NOMO-1 treated with DMSO at 0.1 percent for 48 hours (cell line): ENCODE measurements at regions not wholly inside any gene's neighbourhood (a gene's known extent, or its start where the extent isn't known, plus 50 kb on each side); places are given as distances from the start of the nearest gene placed in this dataset.

Experiments used
- DNase-seq: peaks from one replicate; lab custom pipeline; 2025; ENCODE audit not compliant: unreplicated experiment; lab: John Stamatoyannopoulos, UW

DNA sequence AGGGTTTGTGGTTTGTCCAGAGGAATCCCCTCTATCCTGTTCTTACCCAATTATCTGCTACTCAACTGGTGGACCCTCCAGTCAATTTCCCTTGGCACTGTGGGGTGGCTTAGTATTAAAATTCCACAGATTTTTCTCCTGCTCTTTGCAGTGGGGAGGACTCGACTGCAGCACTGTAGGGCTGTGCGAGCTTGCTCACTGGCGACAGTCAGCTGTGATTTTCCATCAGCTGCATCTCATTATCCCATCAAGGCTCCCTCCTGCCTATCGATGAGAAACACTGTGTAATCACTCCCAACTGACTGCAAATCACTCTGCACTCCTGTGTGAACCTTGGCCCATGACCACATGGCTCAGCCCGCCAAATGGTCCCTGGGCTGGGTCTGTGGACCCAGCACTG lies 90.5 kb upstream of the MAF start:
- no peak for DNase-seq

DNA sequence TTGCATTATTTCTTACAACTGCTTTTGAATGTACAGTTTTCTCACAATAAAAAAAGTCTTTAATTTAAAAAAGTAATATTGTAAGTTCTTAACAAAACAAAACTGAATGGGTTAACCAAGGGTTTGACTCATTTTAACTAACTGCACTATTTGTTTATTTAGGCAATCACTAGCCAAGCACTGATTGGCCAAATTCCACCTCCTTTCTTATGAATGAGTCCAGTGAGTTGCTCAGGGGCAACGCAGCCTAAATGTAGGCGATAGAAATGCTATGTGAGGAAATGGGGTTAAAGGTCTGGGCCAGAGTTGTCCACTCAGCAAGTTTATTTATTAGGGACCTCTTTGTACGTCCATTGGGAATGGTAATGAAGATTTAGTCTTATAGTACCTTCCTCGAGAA lies 89.6 kb upstream of the MAF start:
- DNase-seq = no peak

DNA sequence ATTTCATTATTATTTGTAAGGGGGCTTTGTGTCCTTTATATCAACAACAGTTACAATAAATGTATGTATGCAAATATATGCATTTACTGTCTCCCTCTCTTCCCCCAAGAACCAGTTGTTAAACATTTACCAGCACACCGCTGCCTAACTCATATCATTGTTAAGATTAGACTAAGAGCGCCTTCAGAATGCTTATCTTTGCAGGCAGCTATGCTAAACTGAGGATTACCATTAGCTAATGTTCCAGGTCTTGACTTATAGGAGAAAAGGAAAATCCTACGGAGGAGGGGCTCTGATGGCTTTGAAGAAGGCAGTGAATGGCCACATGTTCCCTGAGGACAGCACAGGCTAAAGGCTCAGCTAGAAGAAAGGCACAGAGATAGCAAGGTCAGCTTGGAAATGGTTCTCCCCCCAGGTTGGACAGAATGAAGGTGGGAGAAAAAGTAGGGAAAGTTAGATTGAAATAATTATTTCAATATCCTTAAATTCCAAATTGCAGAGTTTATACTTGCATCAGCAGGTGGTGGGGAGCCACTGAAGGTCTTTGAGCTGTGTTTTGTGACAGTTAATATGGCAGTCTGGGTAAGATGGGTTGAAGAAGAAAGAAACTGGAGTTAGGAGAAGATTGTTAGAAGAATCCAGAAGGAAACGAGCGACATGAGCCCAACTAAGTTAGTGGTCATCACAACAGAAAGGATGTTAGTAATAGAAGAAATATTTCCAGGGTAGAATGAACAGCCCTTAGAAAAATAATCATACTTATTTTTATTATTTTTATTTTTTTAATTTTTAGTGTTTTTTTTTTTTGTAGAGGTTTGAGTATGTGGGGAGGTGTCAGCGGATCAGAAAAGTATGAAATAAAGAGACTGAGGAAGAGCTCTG lies 87.0 kb upstream of the MAF start:
- DNase-seq = no peak

DNA sequence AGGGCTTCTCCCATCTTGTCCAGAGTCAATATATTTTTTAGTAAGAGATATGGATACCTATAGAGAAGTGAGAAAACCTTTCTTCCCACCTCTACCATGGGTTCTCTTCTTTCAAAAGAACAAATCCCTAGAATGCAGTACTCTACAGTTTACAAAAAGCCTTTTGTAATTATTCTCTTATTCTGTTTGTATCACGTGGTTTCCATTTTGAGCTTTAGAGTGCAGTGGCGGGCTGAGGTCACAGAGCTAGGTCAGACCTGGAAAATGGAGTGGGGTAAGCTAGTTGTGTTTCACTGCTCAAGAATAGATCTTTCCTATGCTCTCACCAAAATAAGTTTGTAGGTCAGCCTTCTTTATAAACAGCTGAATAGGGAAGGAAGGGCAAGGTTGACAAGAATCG lies 85.3 kb upstream of the MAF start:
- no peak for DNase-seq

DNA sequence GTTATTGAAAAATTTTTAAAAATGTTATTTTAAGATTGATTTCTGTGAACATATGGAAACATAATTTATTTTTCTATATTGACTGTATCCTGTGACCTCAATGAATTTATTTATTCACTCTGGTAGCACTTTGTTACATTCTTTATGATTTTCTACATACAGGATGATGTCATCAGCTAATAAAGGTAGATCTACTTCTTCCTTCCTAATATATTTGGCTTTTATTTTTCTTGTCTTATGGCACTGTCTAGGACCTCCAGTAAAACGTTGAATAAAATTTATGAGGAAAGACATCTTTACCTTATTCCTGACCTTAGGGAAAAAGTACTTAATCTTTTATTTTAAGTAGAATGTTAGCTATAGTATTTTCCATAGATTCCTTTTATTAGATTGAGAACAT lies 78.8 kb upstream of the MAF start:
- no peak for DNase-seq

DNA sequence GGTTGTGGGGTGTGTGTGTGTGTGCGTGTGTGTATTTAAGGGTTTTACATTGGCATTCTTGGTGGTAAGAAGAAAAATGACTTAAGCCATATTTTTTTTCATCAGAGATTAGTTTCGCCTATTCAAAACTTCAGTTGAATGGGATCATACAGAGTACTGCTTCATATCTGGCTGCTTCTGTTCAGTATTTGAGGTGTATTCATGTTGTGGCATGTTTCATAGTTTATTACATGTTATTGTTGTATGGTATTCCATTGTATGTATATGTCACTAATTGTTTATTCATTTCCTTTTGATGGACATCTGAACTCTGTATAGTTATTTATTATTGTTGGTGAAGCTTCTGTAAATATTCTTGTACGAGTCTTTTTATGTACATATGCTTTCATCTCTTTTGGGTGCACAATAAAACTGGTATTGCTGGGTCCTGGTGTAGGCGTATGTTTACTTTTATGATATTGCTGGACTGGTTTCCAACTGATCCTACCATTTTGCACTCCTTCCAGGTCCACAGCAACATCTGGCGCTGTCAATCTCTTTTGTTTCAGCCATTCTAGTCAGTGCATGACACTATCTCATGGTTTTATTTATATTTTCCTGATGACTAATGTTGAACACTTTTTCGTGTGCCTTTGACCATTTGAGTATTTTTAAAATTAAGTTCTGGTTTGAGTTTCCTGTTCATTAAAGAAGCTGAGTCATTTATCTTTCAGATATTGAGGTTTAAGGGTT lies 77.4 kb upstream of the MAF start:
- no peak for DNase-seq

DNA sequence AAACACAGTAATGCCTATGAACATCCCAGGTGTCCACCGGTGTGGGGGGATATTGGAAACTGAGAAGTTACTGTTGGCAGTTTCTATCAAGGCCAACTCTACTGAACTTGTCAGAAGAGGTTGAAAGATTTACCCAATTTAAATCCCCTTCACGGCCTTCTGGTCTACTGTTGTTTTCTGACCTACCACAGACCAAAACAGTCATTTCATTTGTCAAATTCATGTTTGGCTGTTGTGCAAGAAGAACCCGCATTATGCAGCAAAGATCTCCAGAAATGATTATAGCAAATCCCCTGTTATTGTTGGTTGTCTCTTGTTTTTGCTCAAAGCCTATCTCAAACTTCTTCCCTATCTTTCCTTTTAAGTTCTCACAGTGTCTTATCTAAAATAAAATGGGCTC lies 73.1 kb upstream of the MAF start:
- no peak for DNase-seq

DNA sequence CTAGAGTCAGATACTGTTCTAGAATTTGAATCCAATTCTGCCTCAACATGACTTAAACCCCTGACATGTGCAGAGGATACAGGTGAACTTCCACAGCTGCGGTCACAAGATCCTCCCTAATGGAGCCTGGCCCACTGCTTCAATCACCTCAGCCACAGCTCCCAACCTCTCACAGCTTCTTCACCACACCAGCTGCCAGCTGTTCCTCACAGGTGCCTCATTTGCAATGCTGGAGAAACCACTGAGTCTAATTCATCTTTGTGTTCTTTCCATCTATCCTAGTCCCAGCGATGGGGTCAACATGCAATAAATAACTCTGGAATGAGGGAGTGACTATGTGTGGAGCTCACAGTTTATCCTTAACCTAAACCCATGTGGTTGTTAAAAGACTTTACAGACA lies 72.0 kb upstream of the MAF start:
- no peak for DNase-seq

DNA sequence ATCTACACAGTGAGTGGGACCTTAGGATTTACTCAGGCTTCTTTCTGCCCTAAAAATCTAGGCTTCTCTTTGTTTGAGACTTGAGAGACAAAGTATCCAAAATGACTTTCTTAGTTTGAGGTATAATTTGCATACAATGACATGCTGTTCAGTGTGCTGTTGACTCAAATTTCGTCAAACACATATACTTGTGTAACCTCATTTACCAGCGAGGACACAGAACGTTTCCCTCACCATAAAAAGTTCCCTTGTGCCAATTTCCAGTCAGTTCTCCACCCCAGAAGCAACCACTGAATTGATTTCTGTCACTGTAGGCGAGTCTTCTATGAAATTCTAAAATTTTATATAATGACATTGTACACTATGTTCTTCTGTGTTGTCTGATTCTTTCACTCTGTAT lies 68.0 kb upstream of the MAF start:
- DNase-seq = no peak

DNA sequence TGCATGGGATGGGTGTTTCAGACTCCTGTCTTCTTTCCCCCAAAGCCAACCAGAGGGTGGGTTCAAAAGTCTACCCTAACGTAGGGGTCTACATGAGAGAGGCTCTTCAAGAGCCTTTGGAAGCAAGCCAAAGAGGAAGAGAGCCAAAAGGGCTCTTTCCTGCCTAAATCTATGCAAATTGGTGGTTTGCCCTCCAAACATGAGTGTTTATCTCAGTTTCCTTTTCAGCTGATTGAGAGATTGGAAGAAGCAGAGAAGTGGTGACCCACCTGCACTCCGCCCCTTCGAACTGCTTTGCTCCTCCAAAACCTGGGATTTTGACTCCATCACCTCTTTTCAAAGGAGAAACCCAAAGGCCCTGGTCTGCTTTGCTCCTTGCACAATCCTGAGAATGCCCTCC lies 65.4 kb upstream of the MAF start:
- no peak for DNase-seq

DNA sequence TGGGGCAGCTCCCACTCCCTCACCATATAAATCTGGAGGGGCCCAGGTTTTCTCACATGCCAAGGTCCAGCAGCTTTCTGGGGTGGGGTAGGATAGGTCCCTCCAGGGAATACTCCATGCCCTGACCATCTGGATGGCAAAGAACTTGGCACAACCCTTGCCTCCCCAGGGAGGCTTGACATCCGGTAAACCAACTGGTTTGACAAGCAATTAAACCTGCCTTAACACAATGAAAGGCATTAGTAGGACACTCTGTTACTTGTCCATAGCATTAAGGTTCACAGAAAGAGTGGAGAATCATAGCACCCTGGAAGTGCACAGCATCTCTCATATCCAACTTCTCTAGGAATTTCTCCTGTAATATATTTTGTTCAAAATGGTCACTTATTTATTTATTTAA lies 63.9 kb upstream of the MAF start:
- DNase-seq = no peak

DNA sequence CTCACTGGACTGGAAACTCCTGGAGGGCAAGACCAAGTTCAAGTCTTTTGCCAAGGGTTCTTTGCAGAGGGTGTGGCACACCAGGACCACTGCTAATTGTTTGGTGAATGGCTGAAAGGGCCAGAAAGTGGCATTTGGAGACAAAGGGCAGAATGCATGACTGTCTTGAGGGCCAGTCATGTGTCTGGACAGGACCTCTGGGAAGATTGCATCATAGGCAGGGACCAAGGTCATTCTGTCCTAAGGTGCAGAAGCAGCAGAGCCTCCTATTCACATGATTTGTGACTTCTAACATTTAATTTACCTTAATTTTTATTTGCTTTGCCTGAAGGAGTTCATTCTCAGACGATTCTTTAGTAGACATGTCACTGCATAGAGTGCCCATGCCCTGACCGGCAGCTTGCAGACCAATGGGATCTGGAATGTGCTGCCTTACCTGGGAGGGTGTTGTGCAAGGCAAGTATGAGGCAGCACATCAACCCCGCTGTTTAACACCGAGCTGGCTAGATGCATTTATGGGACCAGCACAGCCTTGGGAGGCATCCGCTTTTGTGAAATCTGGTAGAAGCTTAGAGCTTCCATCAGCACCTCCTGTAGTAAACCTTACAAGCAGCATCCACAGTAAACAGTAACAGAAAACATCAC lies 62.3 kb upstream of the MAF start:
- no peak for DNase-seq

DNA sequence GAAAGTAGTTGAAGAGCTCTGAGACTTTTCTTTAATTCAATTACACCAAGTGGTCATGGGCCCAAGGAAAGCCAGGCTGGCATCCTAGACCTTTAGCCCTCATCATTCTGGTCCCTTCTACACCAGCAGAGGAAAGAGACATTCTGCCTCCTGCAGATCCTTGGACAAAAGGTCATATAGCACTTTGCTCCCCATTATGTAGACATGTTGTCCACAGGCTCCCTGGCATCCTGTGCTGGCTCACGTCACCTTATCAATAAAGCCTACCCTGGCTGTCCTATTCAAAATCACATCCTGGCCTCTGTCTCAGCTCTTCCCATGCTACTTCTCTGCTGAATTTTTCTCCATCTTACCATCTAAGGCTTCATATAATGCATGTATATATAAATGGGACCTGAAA lies 61.6 kb upstream of the MAF start:
- no peak for DNase-seq

DNA sequence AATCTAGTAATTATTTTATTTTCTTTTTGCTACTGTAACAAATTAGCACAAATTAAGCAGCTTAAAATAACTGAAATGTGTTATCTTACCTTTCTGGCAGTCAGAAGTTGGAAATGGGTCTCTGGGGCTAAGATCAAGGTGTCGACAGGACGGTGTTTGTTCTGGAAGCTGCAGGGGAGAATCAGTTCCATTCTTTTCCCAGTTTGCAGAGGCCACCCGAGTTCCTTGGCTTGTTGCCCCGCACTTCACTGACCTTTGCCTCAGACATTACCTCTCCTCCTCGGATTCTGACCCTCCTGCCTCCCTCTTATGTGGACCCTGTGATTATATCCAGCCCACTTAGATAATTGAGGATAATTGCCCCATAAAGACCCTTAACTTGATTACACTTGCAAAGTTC lies 61.0 kb upstream of the MAF start:
- DNase-seq = no peak

DNA sequence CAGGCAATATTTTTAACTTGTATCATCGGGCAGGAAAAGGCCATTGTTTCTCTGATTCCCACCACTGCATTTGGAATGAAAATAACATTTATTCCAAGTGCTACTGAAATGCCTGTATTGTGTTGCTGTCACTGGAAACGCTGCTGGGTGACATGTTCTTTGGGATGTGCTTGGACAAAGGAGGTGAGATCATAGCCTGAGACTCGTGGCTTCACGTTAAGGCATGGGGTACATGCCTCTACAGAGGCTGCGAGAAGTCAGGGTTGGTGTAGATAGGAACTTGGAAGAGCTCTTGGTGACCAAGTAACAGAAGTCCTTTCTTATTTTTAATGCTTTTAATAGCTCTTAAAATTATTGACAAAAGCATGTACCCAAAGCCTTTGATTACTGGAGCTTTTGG lies 58.8 kb upstream of the MAF start:
- DNase-seq = no peak

DNA sequence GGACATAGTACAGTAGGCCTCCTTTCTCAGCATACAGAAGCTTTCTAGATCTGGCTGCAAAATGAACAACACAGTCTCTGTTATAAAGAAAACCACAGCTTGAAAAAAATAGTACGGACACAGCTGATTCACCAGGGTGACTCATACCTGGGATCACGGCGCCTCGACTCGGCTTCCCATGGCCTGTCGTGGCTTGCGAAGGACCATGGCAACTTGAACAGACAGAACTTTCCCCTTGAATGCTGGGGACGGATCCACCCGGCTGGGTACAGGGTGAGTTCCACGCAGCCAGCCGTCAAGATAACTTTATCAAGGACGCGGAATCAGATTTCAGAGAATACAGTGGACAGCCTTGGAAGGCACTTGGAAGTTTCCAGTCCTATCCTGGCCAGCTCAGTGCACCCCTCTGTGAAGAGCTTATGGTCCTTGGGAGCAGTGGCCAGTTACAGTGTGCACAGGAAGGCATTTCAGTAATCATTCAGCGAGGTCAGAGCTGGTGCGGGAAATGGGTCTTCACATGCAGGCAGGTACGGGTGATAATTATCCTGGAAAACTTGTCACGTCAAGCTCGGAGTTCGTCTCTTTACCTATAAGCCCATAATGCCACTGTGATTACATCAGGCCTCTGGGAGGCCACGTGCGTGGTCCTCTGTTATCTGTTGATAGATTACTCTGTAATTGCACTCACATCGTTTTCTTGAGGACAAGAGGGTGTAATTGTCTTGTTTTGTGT lies 57.9 kb upstream of the MAF start:
- DNase-seq = no peak

DNA sequence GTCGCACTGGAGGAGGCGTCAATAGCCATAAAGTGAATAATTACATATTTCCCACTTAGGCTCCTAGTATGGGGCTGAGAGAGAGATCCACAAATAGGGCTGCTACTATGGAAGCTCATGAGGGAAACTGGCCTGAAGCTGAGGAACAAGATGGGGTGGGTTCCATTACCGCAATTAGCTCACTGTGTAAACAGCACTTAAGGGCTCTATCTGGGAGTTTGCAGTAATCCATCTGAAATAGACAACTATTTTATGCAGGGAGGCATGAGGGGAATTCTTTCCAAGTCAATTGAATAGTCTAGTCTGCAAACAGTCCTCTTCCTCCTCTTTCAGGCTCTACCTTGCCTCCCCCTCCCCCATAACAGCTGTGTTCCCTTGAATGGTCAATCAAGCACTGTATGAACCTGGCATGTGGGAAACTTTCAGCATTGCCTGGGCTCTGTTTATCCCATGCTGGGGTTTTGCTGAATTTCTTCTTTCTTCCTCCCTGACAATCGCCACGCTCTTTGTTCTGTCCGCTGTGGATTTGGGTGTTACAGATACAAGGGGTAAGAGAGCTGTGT lies 56.1 kb upstream of the MAF start:
- DNase-seq = no peak

DNA sequence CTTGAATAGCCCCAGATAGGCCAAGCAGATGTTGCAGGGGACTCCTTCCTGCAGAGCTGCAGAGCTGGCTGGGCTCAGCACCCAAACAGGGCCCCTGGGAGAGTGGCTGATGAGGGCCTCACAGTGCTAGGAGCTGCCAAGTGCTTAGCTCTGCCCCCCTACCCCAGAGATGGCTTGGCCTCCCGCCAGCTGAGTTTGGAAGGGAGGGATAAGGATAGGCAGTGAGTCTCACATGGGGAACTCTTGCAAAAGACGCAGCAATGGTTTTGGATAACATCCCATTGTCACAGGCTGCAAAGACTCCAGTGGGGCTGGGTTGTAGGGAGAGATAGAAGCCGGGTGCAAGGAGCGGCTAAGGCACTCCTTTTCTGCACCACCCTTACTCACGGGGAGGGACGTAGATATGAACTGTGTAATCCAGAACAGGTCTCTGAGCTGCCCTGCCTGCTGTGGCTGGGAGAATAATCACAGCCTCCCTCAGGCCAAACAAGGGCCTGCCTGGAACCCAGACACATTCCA lies 52.9 kb upstream of the MAF start:
- DNase-seq = no peak

DNA sequence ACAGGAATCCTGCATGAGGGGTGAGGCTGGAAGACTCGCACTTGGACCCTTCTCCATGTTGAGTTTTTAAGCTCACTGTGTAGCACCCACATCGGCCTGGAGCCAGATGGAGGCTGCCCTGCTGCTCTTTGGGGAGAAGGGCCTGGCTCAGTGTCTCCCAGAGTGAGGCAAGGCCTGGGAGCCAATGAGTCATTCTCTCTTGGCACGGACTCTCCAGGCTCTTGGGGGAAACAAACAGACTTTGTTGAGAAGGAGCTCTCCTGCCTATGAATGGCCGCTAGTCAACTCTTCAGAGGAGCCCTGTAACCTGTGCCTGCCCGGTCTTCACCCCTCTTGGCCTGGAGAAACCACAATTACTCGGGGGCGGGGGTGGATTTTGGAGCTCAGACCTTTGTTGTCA lies 50.8 kb upstream of the MAF start:
- no peak for DNase-seq
